CD4-positive, alpha-beta T cell treated with Interleukin-12 subunit alpha and Interleukin-12 subunit beta, for 1 hour (primary cell): ENCODE measurements at regions not wholly inside any gene's neighbourhood (a gene's known extent, or its start where the extent isn't known, plus 50 kb on each side); places are given as distances from the start of the nearest gene placed in this dataset.

Source experiments
- DNase-seq: peaks from one replicate; pipeline ENCODE4 v3.0.0-alpha.2; 2020

DNA sequence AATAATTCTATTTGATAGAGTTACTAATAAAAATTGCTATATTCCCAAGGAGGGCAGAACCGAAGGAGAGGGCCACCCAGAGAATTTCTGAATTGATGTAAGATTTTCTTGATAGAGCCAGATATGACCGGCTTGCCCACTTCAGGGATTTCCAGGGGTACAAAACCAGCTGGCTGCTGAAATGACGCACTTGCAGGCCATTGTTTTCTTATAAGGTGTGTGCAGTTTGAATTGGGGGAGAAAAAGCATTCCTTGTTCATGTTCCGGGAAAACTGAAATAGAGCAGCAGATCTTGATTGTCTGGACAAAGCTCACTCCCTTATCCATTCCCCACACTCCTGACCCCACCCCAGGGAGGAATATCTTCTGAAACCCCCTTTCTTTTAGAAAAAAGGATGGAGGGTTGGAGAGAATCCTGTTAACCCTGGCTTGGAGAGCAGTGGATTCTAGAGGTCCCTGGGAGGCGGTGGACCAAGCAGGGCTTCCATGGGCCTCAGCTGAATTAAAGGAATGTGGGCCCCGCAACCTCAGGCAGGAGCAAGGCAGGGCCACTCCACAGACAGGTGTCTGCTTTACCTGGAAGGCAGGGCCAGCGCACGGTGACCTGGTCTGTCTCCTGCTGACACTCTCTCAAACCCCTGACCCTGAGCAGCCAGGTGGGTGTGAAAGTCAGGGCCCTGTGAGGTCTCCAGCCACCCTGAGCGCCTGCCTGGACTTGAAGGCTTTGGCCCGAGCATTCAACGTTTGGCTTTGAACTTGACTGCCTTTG is 96.4 kb downstream of the TMEM170B start:
- DNase-seq = no peak

DNA sequence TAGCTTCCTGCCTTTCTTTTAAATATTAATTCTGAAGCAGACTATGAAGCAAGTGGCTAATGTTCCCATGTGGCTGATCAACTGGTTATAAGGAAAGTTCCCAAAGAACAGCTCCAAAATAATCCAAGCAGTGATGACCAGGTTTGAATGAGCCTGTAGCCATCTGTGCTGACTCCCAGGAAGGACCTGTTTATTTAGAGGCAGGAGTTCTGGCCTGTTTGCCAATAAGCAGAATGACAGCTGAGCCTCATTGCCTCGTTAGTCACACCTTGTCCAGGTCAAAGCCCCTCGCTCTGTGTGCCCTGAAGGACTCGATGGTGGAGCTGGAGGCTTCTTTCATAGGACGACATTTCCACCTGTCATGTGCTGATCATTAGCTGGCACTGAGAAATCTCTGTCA is 97.4 kb downstream of the TMEM170B start:
- no peak for DNase-seq

DNA sequence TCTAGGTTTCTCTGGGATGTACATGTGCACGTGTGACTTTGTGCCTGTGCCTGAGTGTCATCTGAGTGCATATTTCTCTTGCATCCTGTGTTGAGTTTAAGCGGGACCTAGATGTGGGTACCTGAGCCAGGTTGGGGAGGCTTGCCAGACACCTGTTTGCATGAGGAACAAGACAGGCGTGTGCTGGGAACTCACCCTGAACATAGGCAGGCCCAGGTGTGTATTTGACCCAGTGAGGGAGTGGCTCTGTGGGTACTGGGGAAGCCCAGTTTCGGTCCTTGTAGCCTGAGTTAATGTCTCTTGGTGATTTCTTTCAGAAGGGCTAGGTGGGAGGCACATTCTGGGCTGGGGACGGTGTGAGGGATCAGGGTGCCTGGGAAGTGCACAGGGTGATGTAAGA is 98.6 kb downstream of the TMEM170B start:
- DNase-seq = no peak

DNA sequence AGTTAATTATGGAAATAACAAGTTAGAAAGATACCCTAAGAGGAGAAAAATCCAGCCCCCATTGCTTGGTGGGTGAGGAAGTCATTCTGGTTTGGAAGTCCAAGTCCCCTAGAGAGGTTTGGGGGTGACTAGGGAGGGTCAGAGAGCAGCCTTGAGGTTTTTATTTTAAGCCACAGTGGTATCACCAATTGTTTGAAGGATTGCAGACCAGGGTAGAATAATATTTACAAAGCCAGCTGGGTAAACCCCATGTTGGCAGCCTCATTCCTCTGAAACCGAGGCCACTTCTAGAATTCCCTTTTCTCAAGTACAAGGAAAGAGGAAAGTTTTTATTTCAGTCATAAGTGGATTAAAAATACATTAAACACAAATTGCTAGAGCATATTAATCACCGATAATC is 99.7 kb downstream of the TMEM170B start:
- DNase-seq = no peak

DNA sequence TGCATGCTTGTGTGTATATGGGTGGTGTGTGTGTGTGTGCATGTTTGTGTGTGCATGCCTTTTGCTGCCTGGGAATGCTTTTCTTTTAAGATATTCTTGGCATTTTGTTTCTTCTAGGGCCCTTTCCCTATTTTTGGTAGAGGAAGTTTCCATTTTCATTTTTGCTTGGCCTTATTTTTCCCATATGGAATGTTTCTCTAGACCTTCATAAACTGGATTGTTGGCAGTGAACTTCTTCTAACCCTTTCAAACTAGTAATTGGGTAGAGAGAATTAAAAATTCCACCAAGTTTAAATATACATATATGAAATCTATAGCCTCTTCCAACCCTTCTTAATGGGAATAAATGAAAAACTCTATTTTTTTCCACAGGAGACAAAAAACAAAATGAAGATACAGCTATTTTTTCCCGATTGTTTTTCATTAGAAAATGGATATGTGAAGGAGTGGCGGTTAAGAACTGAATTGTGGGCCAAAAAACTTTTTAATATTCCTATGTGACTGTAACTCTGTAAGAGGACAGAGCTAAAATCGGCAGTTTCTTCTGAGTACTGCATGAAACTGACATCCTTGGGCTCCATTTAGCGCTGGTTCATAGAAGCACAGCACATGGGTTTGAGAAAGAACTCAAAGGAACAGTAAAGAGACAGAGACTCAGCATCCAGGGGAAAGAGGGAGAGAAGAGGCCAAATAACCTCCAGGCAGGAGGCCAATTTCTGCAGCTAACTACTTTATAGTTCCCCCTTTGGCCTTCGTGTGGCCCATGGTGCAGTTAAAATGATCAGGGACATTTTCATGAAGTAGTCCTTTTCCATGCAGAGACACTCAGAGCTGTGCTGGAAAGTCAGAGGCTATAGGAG is 102.1 kb downstream of the TMEM170B start:
- DNase-seq = no peak

DNA sequence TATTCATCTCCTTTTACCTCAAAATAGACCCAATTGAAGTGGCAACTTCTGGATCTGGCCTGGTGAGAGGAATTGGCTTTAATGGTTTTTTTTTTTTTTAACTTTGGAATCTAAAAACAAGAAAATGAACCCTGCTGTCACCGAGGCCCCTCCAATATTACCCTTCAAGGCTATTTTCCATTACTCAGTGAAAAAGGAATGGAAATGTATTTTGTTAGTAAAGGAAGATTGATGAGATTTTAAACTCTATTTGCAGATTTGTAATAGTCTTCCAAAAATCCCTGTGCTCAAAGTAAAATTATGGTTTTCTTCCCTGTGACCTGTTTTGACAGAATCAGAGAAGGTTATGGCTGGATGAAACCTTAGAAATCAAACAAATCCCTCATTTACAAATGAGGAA is 102.9 kb downstream of the TMEM170B start:
- no peak for DNase-seq

DNA sequence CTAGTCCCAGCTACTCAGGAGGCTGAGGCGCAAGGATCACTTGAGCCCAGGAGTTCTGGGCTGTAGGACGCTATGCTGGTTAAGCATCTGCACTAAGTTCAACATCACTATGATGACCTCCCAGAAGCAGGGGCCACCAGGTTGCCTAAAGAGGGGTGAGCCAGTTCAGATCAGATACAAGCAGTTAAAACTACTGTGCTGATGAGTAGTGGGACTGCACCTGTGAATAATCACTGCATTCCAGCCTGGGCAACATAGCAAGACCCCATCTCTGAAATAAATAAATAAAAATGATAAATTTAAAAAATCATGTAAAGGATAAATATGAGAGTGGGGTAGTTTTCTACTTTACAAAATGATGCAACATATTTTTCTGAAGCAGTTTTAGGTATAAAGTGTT is 106.5 kb downstream of the TMEM170B start:
- DNase-seq = no peak

DNA sequence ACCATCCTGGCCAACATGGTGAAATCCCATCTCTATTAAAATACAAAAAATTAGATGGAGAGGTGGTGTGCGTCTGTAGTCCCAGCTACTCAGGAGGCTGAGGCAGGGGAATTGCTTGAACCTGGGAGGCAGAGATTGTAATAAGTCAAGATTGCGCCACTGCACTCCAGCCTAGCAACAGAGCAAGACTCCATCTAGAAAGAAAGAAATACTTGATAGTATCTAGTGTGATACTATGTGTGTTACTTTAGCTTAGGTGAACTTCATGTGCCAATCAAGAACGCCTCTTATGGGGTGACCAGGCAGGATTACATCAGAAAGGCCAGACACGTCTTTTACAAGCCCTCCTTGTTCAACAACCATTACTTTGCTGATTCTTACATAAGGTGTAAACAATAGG is 107.1 kb downstream of the TMEM170B start:
- DNase-seq = no peak

DNA sequence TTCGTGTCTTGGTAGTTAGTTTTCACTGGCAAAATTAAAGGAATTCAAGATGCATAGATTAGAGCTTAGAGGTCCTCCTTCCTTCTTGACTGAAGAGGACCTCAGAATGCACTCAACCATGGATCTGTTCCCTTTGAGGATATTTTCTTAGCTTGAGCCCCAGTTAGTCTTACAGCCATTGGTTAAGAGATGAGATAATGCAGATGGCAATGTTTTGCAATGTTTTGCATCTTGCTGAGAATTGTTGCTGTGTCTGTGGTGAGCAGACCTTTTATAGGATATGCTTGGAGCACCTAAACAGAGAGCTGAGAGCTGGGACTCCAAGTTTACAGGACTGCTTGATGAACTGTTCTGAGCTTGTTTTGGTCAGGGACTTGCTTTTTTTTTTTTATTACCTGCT is 107.5 kb downstream of the TMEM170B start:
- DNase-seq = no peak

DNA sequence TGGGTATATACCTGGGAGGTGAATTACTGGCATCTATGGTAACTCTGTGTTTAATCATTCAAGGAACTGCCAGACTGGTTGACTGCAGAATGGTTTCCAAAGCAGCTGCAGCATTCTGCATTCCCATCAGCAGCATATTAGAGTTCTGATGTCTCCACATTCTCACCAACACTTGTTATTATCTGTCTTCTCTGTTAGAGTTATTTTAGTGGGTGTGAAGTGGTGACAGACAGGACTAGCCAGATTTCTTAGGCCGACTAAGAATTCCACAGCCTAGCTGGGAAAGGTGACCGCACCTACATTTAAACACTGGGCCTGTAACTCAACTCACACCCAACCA is 110.9 kb downstream of the TMEM170B start:
- DNase-seq = no peak

DNA sequence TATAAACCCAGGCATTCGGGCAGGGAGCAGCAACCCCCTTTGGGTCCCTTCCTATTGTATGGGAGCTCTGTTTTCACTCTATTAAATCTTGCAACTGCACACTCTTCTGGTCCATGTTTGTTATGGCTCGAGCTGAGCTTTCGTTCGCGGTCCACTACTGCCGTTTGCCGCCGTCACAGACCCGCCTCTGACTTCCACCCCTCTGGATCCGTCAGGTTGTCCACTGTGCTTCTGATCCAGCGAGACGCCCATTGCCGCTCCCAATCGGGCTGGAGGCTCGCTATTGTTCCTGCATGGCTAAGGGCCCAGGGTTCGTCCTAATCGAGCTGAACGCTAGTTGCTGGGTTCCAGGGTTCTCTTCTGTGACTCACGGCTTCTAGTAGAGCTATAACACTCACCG is 111.3 kb downstream of the TMEM170B start:
- DNase-seq = no peak

DNA sequence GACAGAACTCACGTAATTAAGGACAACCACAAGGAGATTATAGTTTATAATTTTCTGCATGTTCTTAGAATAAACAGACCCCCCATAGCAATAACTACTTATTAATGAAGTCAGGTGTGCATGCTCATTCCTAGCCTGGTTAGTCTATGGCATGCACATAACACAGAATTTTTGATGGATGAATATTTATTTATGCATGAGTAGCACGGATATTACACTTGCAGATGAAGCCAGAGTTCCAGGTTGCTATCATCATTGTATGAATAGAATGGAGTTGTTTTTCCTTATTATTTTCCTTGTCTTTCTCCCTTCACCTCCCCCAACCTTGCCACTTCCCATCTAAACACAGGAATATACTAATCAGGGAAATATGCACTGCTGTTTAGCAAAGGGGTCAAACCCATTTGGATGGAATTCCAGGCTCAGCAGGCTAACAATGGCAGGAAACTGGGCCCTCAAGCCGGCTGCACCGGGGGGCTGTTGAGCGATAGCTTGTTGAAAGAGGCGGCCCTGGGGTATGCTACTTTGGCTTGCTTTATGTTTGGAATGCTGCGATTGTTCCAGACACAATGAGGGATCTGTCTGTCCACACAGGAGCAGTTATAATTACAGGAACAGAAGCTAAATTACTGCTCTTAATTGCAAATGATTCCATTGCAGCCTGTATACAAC is 112.6 kb downstream of the TMEM170B start:
- DNase-seq = no peak

DNA sequence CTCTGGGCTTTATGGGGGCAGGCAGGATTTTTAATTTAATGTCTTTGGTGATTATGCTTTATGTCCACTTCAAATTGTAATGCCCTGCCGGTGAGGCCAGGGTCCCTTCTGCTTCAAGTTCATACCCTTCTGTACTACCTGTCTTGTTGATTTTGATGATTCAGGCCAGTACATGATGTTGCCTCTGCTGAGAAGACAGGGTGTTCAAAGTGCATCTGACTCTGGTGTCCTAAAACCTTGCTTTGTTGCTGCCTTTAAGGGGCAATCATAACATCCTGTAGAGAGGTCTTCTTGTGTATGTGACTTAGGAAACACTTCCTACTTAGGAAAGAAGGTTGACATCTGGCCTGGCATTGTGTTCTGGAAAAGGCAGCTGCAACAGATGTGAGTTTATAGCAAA is 113.2 kb downstream of the TMEM170B start:
- no peak for DNase-seq

DNA sequence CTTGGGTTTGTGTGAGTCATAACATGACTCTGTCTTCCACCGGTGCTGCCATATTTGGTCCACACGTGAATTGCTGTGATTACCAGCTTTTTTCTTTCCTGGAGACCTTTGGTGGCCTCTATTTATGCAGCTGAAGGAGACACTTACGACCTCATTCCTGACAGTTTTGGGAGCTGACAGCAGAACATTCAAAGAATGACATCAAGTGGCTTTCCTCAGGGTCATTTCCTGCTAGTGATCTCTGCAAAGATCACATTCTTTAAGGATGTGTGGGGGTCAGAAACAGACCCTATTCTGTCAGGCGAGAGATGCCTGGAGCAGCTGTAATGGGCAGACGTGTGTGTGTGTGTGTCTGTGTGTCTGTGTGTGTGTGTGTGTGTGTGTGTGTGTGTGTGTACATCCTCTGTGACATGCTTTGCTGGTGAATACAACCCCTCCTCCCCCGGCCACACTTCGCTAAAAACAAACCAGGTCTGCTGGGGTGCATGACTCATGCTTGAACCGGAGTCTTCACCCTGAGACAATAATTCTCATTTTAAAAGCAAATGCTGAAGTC is 115.6 kb downstream of the TMEM170B start:
- peak; percentile 6 for DNase-seq

DNA sequence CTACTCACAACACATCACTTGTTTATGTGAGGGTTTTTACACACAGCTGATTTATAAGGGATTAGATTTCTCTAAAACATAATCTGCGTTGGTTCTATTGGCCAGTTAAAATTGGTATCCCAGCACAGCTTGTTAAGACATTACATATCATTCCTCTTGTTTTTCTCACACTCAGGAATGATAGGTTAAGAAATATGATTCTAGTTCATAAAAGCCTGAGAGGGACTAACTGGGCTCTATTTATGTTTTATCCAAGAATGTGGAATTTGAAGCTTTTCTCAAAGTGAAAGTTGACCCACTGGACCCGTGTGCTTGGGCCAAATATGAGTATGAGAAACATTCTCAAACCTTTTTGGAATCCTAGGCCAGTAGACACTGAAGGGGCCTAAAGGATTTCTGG is 117.3 kb downstream of the TMEM170B start:
- no peak for DNase-seq

DNA sequence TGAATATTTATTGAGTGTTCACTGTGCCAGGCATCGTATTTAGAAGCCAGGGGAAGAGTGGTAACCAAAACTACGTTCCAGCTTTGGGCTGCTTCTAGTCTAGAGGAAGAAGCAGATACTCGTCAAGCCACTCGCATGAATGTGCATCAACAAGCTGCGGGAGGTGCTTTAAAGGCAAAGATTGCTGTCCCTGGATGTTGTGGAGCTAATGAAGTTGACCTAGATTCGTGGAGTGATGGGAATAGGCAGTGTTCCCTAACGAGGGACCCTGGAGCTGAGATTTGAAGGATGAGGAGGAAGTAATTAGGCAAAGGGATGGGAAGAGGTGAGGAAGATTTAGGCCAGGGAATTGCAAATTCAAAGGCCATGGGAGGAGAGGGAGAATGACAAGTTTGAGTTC is 118.9 kb downstream of the TMEM170B start:
- DNase-seq = no peak

DNA sequence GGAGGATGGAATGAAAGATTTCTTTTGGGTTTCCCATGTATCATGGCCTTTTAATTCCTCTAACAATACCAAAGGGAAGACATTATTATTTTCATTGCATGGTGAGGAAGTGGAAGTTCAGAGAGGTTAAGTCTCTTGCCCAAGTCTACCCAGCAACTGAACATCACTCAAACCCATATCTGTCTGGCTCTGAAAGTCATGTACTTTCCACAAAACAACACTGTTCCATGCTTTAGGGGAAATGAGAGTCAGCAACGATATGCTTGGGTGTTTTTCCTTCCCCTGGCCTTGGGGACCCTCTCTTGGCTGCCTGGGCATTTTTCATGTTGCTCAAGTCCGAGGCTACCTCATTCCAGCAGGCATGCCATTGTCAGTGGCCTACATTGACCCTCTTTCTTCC is 118.8 kb downstream of the ADTRP start:
- no peak for DNase-seq

DNA sequence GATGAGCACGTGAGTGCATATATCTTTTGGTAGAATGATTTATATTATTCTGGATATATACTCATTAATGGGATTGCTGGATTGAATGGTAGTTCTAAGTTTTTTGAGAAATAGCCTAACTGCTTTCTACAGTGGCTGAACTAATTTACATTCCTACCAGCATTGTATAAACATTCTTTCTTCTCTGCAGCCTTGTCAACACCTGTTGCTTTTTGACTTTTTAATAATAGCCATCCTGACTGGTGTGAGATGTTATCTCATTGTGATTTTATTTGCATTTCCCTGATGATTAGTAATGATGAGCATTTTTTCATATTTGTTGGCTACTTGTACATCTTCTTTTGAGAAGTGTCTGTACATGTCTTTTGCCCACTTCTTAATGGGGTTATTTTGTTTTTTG is 116.3 kb downstream of the ADTRP start:
- DNase-seq = no peak

DNA sequence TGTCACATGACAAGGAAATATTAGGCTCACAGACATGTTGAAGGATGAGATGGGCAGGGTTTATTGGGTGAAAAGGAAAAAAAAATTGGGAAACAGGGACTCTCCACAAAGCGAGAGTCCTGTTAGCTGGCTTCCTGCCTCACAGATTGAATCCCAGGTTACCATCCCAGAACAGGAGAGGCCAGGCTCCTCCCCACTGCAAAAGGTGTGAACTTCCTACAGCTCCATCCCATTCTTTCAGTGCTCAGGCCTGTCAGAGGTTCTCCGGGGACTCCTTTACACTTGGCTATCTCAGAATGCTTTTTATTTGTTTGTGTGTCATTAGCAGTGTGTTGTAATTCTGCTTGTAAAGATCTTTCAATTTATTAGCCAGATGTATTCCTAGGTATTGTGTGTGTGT is 115.1 kb downstream of the ADTRP start:
- DNase-seq = no peak
